HUES64 (cell line): ENCODE measurements at regions not wholly inside any gene's neighbourhood (a gene's known extent, or its start where the extent isn't known, plus 50 kb on each side); places are given as distances from the start of the nearest gene placed in this dataset.

Experiments used
- H3K27ac ChIP-seq: 2 replicates; pipeline ENCODE4 v1.7.0; 2013; ENCODE audit warnings: low read depth, low read length, inconsistent platforms
- H3K27me3 ChIP-seq: 2 replicates; pipeline ENCODE4 v1.6.1; 2013; ENCODE audit warnings: mild to moderate bottlenecking, low read length; ENCODE audit not compliant: insufficient read depth
- H3K36me3 ChIP-seq: 2 replicates; pipeline ENCODE4 v1.6.1; 2013; ENCODE audit warnings: mild to moderate bottlenecking, low read length; ENCODE audit not compliant: insufficient read depth
- H3K4me1 ChIP-seq: 2 replicates; pipeline ENCODE4 v1.6.1; 2013; ENCODE audit warnings: mild to moderate bottlenecking, low read length, moderate library complexity; ENCODE audit not compliant: insufficient read depth
- H3K4me3 ChIP-seq: 2 replicates; pipeline ENCODE4 v1.5.1; 2013; ENCODE audit warnings: mild to moderate bottlenecking, low read length, moderate library complexity
- H3K9ac ChIP-seq: 2 replicates; pipeline ENCODE4 v1.6.1; 2013; ENCODE audit warnings: mild to moderate bottlenecking, low read depth, low read length
- H3K9me3 ChIP-seq: 2 replicates; pipeline ENCODE4 v1.6.1; 2013; ENCODE audit warnings: low read depth, low read length; ENCODE audit not compliant: insufficient read depth
- WGBS: fragments of 150-250, 120-280 bp; methylation state at CpG from one replicate; pipeline ENCODE4 v1.1.7; 2013; ENCODE audit warnings: missing lambda C conversion rate; 5-methylcytosine and 5-hydroxymethylcytosine counted together

GRCh38 chr5:110362261-110362660, 364.2 kb downstream of the TMEM232 start:
- no peaks in the 10 kb centered on the region for H3K9me3 ChIP-seq
- no peak overlapping the region for H3K9ac ChIP-seq
- no peaks in the 10 kb centered on the region for H3K27me3 ChIP-seq
- H3K27ac ChIP-seq: no peak overlapping the region
- peaks cover 9% of the 10 kb centered on the region; the same call in 1 of the 2 replicates for H3K4me1 ChIP-seq
- H3K4me3 ChIP-seq: no peak overlapping the region
- no peaks in the 10 kb centered on the region for H3K36me3 ChIP-seq
- WGBS: 49% methylated on average over 2 of the region's 2 CpGs

GRCh38 chr5:110366716-110367115, 359.8 kb downstream of the TMEM232 start:
- Histone ChIP-seq H3K27ac (no peak overlapping the region), H3K9me3 (no peaks in the 10 kb centered on the region), H3K9ac (no peak overlapping the region), H3K27me3 (no peaks in the 10 kb centered on the region), H3K36me3 (no peaks in the 10 kb centered on the region), H3K4me1 (peaks cover 5% of the 10 kb centered on the region; the same call in 1 of the 2 replicates), H3K4me3 (no peak overlapping the region)
- WGBS: 97% methylated on average over 3 of the region's 3 CpGs
